GM18861 (cell line): ENCODE measurements at regions not wholly inside any gene's neighbourhood (a gene's known extent, or its start where the extent isn't known, plus 50 kb on each side); places are given as distances from the start of the nearest gene placed in this dataset.

ENCODE experiments used
- ATAC-seq: cut with Tn5 transposase; IDR thresholded peaks from one replicate; pipeline ENCODE4 v1.9.1; 2021; ENCODE audit not compliant: unreplicated experiment

DNA sequence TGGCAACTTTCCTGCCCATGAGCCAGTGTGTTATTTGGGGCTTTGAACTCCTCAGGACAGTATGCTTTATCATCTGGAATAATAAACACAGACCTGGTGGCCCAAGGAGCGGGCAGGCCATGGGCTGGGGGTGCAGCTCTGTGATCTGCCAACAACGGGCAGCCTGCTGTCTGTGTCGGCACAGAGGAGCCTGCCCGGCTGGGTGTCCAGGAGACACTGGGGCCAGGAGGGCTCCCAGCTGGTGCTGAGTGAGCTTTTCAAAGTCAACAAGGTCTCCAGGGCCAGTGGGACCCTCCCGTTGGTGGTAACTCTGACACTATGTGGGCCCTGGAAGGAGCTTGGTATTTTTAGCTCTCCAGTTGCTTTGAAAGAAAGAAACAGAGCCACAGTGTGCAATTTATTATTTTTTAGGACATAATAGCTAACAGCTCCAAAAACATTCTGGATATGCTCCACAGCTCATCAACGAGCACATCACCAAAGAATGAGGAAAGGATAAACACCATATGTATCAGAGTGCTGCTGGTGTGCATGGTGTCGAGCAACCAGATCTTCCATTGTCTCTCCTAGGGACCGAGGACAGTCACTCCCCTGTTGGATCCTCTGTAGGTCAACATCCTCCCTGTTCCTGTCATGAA, 488.7 kb upstream of the USP24 start:
- ATAC-seq, result no peak

DNA sequence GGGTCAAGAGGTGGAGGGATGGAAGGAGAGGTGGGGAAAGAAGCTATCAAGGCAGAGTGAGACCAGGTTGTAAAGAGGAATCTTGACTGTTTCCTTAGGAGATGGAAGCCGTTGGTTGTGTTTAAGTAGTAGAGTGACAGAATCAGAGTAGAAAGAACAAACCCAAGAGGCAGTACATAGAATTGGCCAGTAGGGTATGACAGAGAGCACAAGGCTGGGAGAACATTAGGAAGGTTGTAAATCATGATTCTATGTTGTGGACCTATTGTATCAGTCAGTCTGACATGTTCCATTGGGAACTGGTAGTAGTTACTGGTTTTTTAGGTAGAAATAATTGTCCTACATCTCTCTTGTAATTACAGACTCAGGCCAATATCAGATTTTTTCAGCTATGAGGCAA, 486.9 kb upstream of the USP24 start:
- peak; percentile 84 for ATAC-seq

DNA sequence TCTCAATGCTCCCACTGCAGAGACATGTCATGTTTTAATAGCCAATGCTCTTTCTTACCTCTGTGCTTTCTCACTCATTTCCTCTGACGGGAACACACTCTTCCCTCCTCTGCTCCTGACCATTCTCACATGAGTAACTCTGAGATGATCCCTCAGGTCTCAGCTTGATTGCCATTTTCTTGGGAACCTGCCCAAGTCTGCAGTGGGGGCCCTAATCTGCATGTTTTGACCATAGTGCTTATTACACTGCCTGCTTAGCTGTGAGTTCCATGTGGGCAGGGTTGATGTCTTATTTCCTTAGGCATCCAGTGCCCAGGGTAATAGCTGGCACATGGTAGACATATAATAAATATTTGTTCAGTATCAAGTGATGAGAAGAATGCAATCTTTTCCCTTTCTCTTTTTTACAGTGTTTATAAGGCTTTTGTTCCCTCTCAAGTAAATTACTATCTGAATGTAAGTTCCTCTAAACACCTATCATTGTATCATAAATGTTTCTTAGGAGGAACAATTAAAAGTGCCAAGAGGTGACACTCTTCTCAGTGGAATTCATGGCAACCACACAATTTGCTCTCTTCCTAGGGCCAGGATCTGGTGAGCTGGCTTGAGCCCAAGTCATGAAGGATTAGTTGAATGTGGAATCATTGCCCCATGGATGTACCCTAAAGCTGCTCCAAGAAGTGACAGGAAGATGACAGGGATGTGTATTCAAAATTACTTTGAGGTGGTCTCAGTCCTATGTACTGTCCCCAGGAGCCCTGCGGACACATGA, 485.4 kb upstream of the USP24 start:
- no peak for ATAC-seq

DNA sequence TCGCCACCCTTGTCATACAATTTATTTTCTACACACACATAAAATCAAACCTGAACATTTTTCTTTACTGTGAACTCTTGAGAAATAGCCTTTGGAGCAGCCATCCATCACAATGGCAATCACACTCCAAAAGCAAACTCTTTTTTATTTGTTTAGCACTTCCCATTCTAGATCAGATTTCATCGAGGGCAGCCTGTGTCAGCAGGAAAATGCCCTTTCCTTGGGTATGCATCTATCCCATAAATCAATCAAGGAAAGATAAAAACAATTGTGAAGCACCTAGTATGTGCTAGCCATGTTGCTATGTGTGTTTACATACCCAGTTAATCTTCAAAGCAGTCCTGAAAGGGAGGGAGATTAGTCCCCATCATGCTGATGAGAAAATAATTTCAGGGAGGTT, 484.1 kb upstream of the USP24 start:
- no peak for ATAC-seq

DNA sequence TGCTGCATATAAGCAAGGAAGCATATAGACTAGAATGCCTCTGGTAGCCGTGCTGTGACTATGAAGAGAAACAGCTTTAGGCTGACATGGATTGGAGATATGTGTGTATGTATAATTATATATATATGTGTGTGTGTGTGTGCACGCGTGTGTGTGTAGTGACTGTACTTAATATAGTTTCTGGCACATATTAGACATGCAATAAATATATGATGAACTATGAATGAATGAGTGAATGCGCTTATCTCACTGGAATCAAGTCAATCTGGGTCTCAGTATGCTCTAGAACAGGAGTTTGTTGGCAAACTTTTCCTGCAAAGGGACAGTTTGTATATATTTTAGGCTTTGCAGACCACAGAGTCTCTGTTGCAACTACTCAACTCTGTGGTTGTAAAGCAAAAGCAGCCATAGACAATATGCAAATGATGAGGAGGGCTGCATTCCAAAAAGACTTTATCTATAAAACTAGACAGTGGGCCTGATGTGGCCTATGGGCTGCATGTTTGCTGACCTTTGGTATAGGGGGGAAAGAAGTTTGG, 482.9 kb upstream of the USP24 start:
- no peak for ATAC-seq

DNA sequence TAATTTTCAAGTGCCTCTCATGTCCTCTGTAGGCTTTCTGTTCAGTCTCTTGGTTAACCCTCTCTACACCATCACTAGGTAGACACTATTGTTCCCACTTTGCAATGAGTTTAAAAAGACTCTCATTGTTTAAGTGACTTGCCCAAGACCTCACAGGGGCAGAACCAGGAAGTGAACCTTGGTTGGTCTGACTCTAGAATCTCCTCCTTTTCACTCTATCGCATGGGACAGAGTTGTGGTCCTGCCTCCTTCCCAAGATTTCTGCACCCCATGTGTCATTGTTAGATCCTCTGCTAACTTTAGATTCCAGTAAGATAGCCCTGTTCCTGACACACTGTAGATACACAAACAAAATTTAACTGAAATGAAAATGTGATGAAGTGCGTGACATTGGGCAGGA, 481.7 kb upstream of the USP24 start:
- no peak for ATAC-seq

DNA sequence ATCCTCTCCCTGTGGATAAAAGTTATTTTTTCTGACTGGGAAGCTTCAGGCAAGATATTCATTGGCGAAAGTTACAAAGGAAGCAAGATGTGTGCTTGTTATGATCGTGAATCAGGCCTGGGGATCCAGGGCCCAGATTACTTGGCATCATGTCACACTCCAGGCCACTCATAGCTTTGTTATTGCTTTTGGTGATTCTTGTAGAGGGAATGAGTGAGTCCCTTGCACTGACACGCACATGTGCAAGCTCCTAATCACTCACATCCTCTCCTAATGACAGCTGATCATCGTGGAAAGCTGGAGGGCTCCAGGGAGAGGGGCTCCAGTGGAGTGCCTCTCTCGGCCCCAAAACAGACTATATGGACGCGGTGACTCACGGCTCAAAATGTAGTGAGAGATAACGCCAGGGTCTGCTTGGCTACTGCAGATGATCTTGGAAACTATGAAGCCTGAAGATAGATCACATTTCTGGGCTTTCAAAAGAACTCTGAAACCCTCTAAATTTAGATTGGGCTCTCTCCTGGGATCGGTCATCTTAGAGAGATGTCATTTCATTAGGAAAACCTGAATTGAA, 481.1 kb upstream of the USP24 start:
- no peak for ATAC-seq

DNA sequence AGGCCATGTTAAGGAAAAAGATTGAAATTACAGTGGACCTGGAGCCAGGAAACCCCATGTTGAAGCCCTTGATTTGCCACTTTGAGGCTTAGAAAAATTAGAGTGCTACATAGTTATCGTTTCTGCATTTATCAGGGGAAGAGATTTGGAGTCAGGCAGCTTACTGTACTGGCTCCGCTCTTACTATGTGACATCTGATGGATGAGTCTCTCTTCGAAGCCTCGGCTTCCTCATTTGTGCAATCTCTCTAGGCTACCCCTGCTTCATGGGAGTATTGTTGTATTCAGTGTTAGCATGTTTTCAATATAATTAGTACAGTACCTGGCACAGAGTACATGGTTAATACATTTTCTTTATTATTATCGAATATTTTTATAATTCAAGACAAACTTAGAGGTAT, 480.4 kb upstream of the USP24 start:
- no peak for ATAC-seq

DNA sequence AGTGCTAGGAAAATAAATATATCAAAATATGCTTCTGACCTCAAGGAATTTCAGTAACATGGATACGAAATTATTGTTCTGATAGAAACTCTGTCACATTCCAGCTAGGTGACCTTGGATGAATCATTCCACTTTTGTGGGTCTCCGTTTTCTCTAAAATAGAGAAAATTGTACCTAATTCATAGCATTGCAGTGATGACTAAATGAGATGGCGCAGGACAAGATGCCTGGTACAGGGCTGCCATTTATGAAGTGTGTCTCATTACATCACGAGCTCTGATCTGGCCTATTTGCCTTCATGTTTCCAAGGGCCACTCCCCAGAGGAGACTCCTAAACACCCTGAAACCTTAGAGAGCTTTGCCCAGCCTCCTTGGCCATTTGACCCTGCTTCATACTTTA, 480.0 kb upstream of the USP24 start:
- ATAC-seq, result no peak

DNA sequence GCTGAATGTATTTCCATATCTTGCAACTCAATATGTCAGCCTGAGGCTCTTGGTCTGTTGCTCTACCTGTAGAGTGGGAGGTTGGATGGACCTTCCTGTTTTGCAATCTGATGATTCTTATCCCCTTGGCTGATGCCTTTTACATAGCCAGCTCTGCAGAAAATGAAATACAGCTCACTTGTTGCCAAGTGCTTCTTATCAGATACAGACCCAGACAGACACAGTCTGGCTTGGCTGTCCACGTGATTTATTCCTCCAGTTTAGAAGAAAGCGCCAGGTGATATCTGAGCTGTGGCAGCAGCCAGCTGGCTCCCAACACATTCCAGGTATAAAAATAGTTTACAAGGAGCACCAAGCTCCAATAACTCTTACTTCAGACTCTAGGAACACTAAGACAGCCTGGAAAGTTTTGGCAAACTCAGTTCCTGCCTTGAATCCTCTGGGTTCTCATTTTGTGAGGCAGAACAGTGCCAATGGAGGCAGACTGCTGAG, 479.2 kb upstream of the USP24 start:
- no peak for ATAC-seq

DNA sequence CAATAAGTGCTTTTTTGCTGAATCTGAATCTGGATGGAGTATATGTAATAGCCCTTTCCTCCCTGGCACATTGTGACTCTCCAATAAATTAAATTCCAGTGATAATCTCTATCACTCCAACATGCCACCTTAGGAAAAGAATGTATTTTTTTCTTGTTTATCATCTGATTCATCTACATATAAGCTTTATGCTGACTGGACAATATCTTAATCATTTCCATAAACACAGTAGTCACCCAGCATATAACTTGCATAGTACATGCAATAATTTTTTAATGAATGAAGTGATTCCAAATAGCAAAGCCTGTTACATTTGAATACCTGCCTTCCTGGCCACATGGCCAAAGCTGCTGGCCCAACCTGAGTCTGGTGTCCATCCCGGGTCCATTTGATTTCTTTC, 477.6 kb upstream of the USP24 start:
- no peak for ATAC-seq

DNA sequence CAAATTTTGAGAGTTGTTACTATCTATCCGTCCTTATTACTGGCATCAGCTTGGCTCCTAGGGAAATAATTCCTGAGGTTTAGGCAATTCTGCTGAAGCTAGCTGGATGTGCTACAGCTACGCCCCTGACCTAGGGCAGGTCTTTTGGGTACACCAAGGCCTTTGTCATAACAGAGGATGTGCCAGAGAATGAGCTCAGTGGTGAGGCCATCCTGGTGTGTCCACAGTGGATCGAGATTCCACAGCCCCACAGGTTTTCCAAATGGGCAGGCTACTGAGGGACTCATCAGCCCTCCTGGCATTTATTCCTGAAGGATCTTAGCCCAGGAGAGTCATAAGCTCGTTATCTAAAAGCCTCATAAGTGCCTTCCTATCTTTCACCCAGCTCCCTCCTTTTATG, 475.2 kb upstream of the USP24 start:
- ATAC-seq, result no peak

DNA sequence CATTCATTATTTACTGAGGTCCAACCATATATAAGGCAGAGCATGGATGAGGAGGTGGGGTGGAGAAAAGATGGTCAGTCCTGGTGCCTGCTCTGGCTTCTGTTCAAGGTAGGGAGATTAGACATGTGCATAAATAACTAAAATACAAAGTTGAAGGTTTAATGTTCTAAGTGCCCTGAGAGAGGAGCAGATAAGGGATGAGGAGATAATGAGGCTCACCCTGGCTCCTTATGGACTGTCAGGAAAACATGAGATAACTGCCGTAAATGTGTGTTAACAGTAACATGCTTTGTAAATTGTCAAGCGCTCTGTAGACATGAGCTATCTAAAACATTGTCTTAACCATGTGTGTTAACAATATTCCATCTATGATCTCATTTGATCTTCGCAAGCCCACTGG, 474.6 kb upstream of the USP24 start:
- no peak for ATAC-seq

DNA sequence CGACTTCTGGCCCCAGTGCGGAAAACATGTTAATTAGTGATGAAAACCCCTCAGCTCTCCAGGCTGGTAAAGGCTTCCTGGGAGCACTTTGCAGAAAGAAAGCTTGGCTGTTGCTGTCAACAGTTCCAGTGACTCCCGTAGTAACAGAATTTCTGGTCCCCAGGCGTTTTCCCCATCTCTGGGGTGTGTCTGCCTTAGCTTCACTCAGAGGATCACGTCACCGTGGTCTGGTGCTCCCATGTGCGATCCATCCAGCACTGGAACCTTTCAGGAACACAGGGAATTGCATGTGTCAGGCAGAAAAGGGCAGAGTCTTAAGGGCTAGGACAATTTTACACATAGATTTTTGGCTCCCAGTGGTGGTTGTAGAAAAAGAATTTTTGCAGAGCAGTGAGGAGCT, 470.4 kb upstream of the USP24 start:
- ATAC-seq, result no peak

DNA sequence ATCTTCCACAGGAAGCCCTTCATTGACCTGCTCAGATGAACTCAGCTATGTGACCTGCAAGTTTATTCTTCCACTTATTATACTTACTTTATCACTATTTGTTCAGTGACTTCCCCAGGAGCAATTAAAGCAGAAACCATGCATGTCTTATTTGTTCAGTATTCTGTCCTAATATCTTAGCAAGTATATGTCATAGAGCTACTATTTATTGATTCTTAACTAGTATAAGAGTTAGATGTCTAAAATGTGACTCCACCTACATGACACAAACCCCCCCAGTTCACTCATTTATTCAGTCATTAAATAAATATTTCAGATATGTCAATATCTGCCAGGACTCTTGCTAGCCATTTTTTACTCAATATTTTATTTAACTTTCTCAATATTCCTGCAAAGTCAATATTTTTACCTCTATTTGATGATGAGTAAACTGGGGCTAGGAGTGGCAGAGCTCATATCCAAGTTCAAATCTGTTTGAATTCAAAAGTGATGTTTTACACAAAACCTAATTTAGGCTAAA, 469.0 kb upstream of the USP24 start:
- ATAC-seq, result no peak

DNA sequence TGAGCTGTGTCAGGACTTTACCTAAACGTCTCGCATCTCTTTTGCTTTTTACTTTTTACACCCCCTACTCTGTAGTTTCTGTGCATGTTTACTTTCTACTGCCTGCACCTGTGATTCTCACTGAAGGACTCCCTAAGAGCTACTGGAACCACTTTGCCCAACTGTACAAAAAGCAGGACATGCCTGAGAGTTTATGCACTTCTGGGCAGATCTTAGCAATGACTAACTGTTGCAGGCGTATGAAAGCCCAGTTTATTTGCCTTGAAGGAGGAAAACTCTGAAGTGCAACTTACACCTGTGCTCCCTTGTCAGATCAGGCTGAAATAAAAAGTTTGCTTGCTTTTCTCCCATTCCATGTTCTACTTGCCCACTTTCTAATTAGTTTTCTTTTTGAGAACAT, 467.0 kb upstream of the USP24 start:
- ATAC-seq, result no peak

DNA sequence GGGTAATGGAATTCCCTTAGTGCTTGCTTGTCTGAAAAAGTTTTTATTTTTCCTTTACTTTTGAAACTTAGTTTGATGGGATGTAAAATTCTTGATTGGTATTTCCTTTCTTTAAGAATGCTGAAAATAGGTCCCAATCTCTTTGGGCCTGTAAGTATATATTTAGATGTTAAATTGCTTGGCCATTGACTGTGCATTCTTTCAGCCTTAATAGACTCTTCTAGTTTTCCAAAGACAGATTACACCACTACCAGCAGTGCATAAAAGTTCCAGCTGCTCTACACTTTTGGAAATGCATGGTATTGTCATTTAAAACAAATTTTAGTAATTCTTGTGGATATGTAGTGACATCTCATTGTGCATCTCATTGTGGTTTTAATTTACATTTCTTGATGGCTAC, 464.8 kb upstream of the USP24 start:
- ATAC-seq, result no peak

DNA sequence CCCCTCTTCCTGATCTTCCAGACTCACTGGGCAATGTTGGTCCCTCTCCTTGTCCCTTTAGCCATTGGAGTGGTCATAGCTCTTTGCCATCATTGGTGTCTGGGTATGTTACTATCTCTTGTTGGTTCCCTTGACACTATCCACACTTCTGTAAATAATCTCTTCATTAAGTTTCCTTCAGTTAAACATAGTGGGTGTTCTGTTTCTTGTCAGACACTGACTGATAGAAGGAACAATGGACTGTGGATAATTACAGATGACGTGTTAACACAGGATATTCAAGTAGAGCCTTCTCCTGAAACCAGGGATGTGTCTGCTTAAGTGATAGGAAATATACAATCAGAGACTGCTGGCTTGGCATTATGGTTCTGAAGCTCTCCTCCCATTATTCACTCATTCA, 458.3 kb upstream of the USP24 start:
- no peak for ATAC-seq

DNA sequence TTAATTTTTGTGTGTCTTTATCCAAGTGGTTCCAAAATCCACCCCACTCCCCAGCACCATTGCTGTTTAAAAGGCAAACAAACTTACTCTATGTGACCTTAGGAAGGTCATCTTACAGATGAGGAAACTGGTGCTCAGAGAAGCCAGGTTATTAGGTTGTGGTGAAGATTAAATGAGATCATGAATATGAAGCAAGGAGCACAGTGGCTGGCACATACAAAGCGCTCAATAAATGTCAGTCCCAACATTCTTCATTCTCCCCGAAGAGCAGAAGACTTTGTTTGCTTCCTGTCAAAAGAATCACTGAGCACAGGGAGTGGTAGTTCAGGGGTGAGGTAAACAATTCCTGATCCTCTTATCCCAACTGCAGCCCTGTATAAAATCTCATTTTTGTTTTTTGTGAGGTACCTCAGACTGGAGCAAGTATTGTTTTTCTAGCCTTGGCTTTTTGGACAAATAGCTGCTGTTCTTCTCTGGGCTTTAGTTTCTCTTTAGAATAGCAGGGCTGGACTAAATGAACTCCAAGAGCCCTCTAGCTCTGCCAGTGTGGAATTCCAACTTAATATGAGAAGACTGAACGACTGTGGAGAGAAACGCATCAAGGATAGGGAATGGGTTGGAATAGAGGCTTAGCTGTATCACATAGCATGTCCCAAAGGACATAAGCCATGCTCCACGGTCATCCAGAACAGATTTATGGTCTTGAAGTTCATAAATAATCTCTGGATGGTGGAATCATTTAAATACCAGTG, 455.3 kb upstream of the USP24 start:
- no peak for ATAC-seq

DNA sequence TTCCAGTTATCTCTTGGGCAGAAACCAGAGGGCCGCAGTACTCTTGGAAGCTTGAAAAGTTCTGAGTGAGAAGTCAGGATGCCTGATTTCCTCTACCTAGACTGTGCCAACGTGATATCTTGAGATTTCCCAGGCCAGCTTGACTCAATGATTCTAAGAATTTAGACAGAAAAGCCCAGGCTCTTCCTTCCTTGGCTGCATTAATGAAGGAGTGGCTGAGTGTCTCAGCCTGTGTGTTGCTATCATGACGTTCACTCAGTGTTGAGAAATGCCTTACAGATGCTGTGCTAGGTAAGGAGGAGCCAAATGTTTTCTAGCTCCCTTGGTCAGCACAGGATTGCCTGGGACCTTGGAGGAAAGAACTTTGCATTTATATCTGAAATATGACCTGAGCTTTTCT, 454.1 kb upstream of the USP24 start:
- ATAC-seq, result no peak

DNA sequence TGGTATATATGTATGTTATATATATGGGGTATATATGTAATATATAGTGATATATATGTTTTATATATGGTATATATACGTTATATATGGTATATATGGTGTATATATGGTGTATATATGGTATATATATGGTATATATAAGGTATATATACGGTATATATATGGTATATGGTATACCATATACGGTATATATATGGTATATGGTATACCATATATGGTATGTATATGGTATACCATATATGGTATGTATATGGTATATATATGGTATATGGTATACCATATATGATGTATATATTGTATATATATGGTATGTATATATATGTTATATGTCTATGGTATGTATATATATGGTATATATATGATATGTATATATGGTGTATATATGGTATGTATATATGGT, 447.7 kb upstream of the USP24 start:
- no peak for ATAC-seq
